Breast epithelium (tissue), 3 donors: ENCODE measurements at regions not wholly inside any gene's neighbourhood (a gene's known extent, or its start where the extent isn't known, plus 50 kb on each side); places are given as distances from the start of the nearest gene placed in this dataset.

Experiments used
- POLR2A ChIP-seq: fragments of 450-650 bp; IDR thresholded peaks from one replicate; pipeline ENCODE4 v1.6.1; 2016; ENCODE audit warnings: antibody characterized with exemption, mild to moderate bottlenecking, moderate library complexity
- POLR2AphosphoS5 ChIP-seq, 3 donors: sonication (generic); formaldehyde crosslinking; IDR thresholded peaks; one replicate each; pipeline ENCODE4 v1.6.1; 2017; ENCODE audit warnings: antibody characterized with exemption in 3 of 3
- TF ChIP-seq, protein P1 (sequence below), 3 donors: fragments of 450-650 bp; IDR thresholded peaks; one replicate each; pipeline ENCODE4 v1.5.1; 2016 to 2017; ENCODE audit warnings: antibody characterized with exemption in 3 of 3, mild to moderate bottlenecking in 3 of 3, moderate library complexity in 3 of 3

DNA sequence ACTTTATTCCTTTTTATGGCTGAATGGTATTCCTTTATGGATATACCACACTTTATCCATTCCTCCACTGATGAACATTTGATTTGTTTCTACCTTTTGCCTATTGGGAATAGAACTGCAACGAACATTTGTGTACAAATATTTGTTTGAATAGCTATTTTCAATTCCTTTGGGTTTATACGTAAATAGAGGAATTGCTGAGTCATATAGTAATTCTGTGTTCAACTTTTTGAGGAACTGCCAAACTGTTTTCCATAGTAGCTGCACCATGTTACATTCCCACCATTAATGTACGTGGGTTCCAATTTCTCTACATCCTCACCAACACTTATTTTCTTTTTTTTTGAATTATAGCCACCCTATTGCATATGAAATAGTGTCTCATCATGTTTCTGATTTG is 156.5 kb upstream of the ATP6AP2 start:
- TF ChIP-seq, protein P1, sequence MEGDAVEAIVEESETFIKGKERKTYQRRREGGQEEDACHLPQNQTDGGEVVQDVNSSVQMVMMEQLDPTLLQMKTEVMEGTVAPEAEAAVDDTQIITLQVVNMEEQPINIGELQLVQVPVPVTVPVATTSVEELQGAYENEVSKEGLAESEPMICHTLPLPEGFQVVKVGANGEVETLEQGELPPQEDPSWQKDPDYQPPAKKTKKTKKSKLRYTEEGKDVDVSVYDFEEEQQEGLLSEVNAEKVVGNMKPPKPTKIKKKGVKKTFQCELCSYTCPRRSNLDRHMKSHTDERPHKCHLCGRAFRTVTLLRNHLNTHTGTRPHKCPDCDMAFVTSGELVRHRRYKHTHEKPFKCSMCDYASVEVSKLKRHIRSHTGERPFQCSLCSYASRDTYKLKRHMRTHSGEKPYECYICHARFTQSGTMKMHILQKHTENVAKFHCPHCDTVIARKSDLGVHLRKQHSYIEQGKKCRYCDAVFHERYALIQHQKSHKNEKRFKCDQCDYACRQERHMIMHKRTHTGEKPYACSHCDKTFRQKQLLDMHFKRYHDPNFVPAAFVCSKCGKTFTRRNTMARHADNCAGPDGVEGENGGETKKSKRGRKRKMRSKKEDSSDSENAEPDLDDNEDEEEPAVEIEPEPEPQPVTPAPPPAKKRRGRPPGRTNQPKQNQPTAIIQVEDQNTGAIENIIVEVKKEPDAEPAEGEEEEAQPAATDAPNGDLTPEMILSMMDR (IDR thresholded peaks at IDR 0.05) = no peak
- TF ChIP-seq POLR2A = no peak
- no peak for TF ChIP-seq POLR2AphosphoS5 (IDR thresholded peaks at IDR 0.05)
